Kidney (tissue), 13 donors: ENCODE measurements at regions not wholly inside any gene's neighbourhood (a gene's known extent, or its start where the extent isn't known, plus 50 kb on each side); places are given as distances from the start of the nearest gene placed in this dataset.

ENCODE experiments used
- DNase-seq, 5 donors: peaks; one replicate each; pipeline ENCODE4 v3.0.0-alpha.2; 2013 to 2020
- FAIRE-seq: peaks from 2 replicates; lab custom pipeline; 2012; peaks lifted over from hg19 to GRCh38; lab: Jason Lieb, UNC
- H3K27ac ChIP-seq, 2 donors: one replicate each; pipeline ENCODE4 v1.7.0; 2013; ENCODE audit warnings: low read depth in 2 of 2, low read length in 2 of 2, inconsistent platforms in 1 of 2
- H3K27me3 ChIP-seq: one replicate; pipeline ENCODE4 v1.7.1; 2013; ENCODE audit warnings: low read length, inconsistent platforms; ENCODE audit not compliant: control insufficient read depth, insufficient read depth
- H3K36me3 ChIP-seq, 3 donors: one replicate each; pipeline versions ENCODE4 v1.7.0 to v1.7.1; 2013; ENCODE audit warnings: low read length in 3 of 3, control low read depth in 1 of 3, inconsistent platforms in 1 of 3; ENCODE audit not compliant: insufficient read depth in 3 of 3, control insufficient read depth in 2 of 3
- H3K4me1 ChIP-seq, 3 donors: one replicate each; pipeline versions ENCODE4 v1.7.0 to v1.7.1; 2013; ENCODE audit warnings: low read length in 3 of 3, inconsistent platforms in 1 of 3, low read depth in 1 of 3; ENCODE audit not compliant: control insufficient read depth in 2 of 3, insufficient read depth in 2 of 3
- H3K4me3 ChIP-seq, 3 donors: one replicate each; pipeline versions ENCODE4 v1.7.0 to v1.8.1; 2013; ENCODE audit warnings: low read length in 3 of 3, control low read depth in 1 of 3, inconsistent platforms in 1 of 3
- H3K9ac ChIP-seq, 3 donors: one replicate each; pipeline versions ENCODE4 v1.7.0 to v1.7.1; 2013; ENCODE audit warnings: low read length in 3 of 3, control low read depth in 1 of 3, inconsistent platforms in 1 of 3
- H3K9me3 ChIP-seq, 3 donors: one replicate each; pipeline versions ENCODE4 v1.7.0 to v1.7.1; 2013; ENCODE audit warnings: low read length in 3 of 3, control low read depth in 1 of 3, inconsistent platforms in 1 of 3; ENCODE audit not compliant: control insufficient read depth in 2 of 3, insufficient read depth in 1 of 3
- intact Hi-C: fragments of 100-400 bp; cut with DNase I; formaldehyde crosslinking; loops from one replicate; pipeline ENCODE4 v1.11.1; 2022
- TF ChIP-seq, protein P1 (sequence below): IDR thresholded peaks from 3 replicates; pipeline ENCODE4 v1.5.1; 2012; ENCODE audit warnings: mild to moderate bottlenecking, moderate library complexity, borderline replicate concordance; ENCODE audit not compliant: insufficient read depth; ENCODE audit errors: extremely low read depth
- donor health status: control.
- donor health status: control.
- donor health status: control.
- donor health status: control.
- donor health status: control.
- donor health status: DM: yes; HTN: yes; CAD: no.
- donor health status: Normal renal cell carcinoma (clear cell type).

GRCh38 chr1:115565791-115566190 lies 76.0 kb upstream of the VANGL1 start:
- Histone ChIP-seq H3K27ac (no peak overlapping the region), H3K4me1 (no peaks in the 10 kb centered on the region), H3K4me3 (no peak overlapping the region), H3K27me3 (no peaks in the 10 kb centered on the region), H3K9ac (no peak overlapping the region), H3K36me3 (no peaks in the 10 kb centered on the region), H3K9me3 (peaks cover 0 to 11% (median 0%) of the 10 kb centered on the region in 3 donors)
- intact Hi-C loops, result no loop called here
- TF ChIP-seq, protein P1, sequence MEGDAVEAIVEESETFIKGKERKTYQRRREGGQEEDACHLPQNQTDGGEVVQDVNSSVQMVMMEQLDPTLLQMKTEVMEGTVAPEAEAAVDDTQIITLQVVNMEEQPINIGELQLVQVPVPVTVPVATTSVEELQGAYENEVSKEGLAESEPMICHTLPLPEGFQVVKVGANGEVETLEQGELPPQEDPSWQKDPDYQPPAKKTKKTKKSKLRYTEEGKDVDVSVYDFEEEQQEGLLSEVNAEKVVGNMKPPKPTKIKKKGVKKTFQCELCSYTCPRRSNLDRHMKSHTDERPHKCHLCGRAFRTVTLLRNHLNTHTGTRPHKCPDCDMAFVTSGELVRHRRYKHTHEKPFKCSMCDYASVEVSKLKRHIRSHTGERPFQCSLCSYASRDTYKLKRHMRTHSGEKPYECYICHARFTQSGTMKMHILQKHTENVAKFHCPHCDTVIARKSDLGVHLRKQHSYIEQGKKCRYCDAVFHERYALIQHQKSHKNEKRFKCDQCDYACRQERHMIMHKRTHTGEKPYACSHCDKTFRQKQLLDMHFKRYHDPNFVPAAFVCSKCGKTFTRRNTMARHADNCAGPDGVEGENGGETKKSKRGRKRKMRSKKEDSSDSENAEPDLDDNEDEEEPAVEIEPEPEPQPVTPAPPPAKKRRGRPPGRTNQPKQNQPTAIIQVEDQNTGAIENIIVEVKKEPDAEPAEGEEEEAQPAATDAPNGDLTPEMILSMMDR, result no peak
- FAIRE-seq, result no peak
- DNase-seq, result no peak

DNA sequence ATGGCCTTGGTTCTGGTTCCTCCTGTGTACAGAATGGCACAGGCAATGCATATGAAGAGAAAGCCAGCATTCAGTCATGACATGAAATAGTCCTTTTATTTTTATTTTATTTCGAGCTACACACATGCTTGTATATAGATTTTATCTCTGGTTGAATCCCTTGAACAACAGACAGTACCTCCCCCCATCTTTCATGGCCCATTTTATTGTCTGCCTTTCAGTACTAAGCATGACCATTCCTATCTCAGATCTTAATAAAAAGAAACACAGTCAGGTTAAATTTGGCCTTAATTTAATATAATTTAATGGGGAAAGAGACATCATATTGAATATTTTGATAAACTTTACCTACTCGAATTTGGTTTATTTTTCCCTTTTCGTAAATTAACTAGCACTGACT lies 76.4 kb upstream of the VANGL1 start:
- DNase-seq, result no peak
- no peak for FAIRE-seq
- no peaks in the 10 kb centered on the region for H3K36me3 ChIP-seq

DNA sequence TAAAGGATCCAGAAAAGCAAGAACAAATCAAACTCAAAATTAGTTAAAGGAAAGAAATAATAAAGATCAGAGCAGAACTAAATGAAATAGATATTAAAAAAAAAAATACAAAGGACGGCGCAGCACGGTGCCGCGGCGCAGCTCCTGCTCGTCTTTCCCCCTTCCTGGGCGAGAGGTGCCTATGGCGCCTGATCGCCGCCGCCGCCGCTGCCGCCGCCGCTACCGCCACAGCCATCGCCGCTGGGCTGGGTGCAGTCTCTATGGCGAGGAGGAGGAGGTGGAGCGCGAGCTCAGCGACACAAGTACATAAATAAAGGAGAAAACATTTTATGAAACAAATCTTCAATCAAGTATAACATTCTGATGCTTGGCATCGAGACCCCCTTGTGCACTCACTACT lies 77.6 kb upstream of the VANGL1 start:
- FAIRE-seq (no peak), DNase-seq (peak in 3 of 5 donors; percentile 10 to 25 (median 16))
- no peaks in the 10 kb centered on the region for H3K4me1 ChIP-seq
- no peak overlapping the region for H3K4me3 ChIP-seq
- H3K27ac ChIP-seq, result no peak overlapping the region
- no peaks in the 10 kb centered on the region for H3K36me3 ChIP-seq
- TF ChIP-seq, protein P1, result no peak
- intact Hi-C loops, result no loop called here
- H3K27me3 ChIP-seq, result no peaks in the 10 kb centered on the region
- H3K9ac ChIP-seq, result no peak overlapping the region
- peaks cover 0 to 11% (median 0%) of the 10 kb centered on the region in 3 donors for H3K9me3 ChIP-seq

More for the DNA sequence above, 76.4 kb upstream of the VANGL1 start:
- TF ChIP-seq, protein P1, result no peak
- H3K4me3 ChIP-seq, result no peak overlapping the region
- H3K9ac ChIP-seq, result no peak overlapping the region
- no peaks in the 10 kb centered on the region for H3K4me1 ChIP-seq
- H3K9me3 ChIP-seq, result peaks cover 0 to 11% (median 0%) of the 10 kb centered on the region in 3 donors
- H3K27ac ChIP-seq, result no peak overlapping the region
- intact Hi-C loops, result no loop called here
- H3K27me3 ChIP-seq, result no peaks in the 10 kb centered on the region

GRCh38 chr1:115560027-115560426 lies 81.7 kb upstream of the VANGL1 start:
- H3K27me3 ChIP-seq, result no peaks in the 10 kb centered on the region
- DNase-seq (no peak), FAIRE-seq (no peak)
- H3K36me3 ChIP-seq, result no peaks in the 10 kb centered on the region
- TF ChIP-seq, protein P1, result no peak
- H3K4me1 ChIP-seq, result no peaks in the 10 kb centered on the region
- no peak overlapping the region for H3K4me3 ChIP-seq
- H3K9ac ChIP-seq, result no peak overlapping the region
- intact Hi-C loops, result no loop called here
- no peaks in the 10 kb centered on the region for H3K9me3 ChIP-seq
- H3K27ac ChIP-seq, result no peak overlapping the region
